Activated T-helper 1 cell treated with anti-CD3 and anti-CD28 coated beads, Interleukin-12 subunit alpha, Interleukin-12 subunit beta, Interleukin-2, Interleukin-4 antibody, amounts not matched to agents 30 ng/mL and 10 ng/mL and 1 ng/mL, durations not matched to agents 14 hours and 24 hours and 36 hours (primary cell): ENCODE measurements at regions not wholly inside any gene's neighbourhood (a gene's known extent, or its start where the extent isn't known, plus 50 kb on each side); places are given as distances from the start of the nearest gene placed in this dataset.

Source experiments
- DNase-seq: peaks from one replicate; pipeline ENCODE4 v3.0.0; 2021; ENCODE audit warnings: low spot score
- H3K27ac Mint-ChIP-seq: one replicate; pipeline ENCODE4 v1.8.0; 2021; ENCODE audit warnings: mild to moderate bottlenecking, mixed read lengths
- H3K27me3 Mint-ChIP-seq: one replicate; pipeline ENCODE4 v1.8.0; 2022; ENCODE audit warnings: mild to moderate bottlenecking, moderate library complexity, mixed read lengths; ENCODE audit not compliant: insufficient read depth
- H3K36me3 Mint-ChIP-seq: one replicate; pipeline ENCODE4 v1.8.0; 2021; ENCODE audit warnings: low read depth, mixed read lengths
- H3K4me1 Mint-ChIP-seq: one replicate; pipeline ENCODE4 v1.8.0; 2021; ENCODE audit warnings: low read depth, mixed read lengths
- H3K4me3 Mint-ChIP-seq: one replicate; pipeline ENCODE4 v1.8.0; 2021; ENCODE audit warnings: mild to moderate bottlenecking, moderate library complexity, mixed read lengths
- H3K9me3 Mint-ChIP-seq: one replicate; pipeline ENCODE4 v1.8.0; 2021; ENCODE audit warnings: mixed read lengths
- intact Hi-C: fragments of 100-400 bp; cut with micrococcal nuclease; formaldehyde crosslinking; loops from one replicate; pipeline ENCODE4 v1.15.1; 2024

- Mint-ChIP-seq H3K36me3 (no peaks in the 10 kb centered on the region), H3K27ac (no peak overlapping the region), H3K9me3 (peaks cover 7% of the 10 kb centered on the region), H3K4me3 (no peak overlapping the region), H3K4me1 (no peaks in the 10 kb centered on the region), H3K27me3 (no peaks in the 10 kb centered on the region)
- intact Hi-C loops = no loop called here
- no peak for DNase-seq
These were observed 794.7 kb downstream of the EFNB2 start for GRCh38 chr13:105740739-105741138.

- Mint-ChIP-seq H3K27me3 (no peaks in the 10 kb centered on the region), H3K4me1 (no peaks in the 10 kb centered on the region), H3K36me3 (no peaks in the 10 kb centered on the region), H3K27ac (no peak overlapping the region), H3K9me3 (no peaks in the 10 kb centered on the region), H3K4me3 (no peak overlapping the region)
- intact Hi-C loops = no loop called here
- DNase-seq = no peak
These were observed 797.8 kb downstream of the EFNB2 start for GRCh38 chr13:105737688-105738087.

GRCh38 chr13:105735281-105735680 is 800.2 kb downstream of the EFNB2 start:
- Mint-ChIP-seq H3K4me3 (no peak overlapping the region), H3K27ac (no peak overlapping the region), H3K9me3 (no peaks in the 10 kb centered on the region), H3K4me1 (no peaks in the 10 kb centered on the region), H3K36me3 (no peaks in the 10 kb centered on the region), H3K27me3 (no peaks in the 10 kb centered on the region)
- intact Hi-C loops = no loop called here
- DNase-seq = no peak

- Mint-ChIP-seq H3K36me3 (no peaks in the 10 kb centered on the region), H3K4me3 (no peak overlapping the region), H3K27ac (no peak overlapping the region), H3K27me3 (no peaks in the 10 kb centered on the region), H3K9me3 (no peaks in the 10 kb centered on the region), H3K4me1 (no peaks in the 10 kb centered on the region)
- intact Hi-C loops = no loop called here
- no peak for DNase-seq
These were observed 802.5 kb downstream of the EFNB2 start for GRCh38 chr13:105732806-105733529.

GRCh38 chr13:105725887-105726286 is 809.6 kb downstream of the EFNB2 start:
- Mint-ChIP-seq H3K36me3 (no peaks in the 10 kb centered on the region), H3K27ac (no peak overlapping the region), H3K4me1 (no peaks in the 10 kb centered on the region), H3K9me3 (no peaks in the 10 kb centered on the region), H3K4me3 (no peak overlapping the region), H3K27me3 (no peaks in the 10 kb centered on the region)
- intact Hi-C loops = no loop called here
- no peak for DNase-seq

- Mint-ChIP-seq H3K27ac (no peak overlapping the region), H3K27me3 (no peaks in the 10 kb centered on the region), H3K4me3 (no peak overlapping the region), H3K9me3 (no peaks in the 10 kb centered on the region), H3K36me3 (no peaks in the 10 kb centered on the region), H3K4me1 (no peaks in the 10 kb centered on the region)
- intact Hi-C loops = no loop called here
- no peak for DNase-seq
These were observed 814.4 kb downstream of the EFNB2 start for GRCh38 chr13:105721016-105721415.

GRCh38 chr13:105719859-105720258 is 815.6 kb downstream of the EFNB2 start:
- H3K4me3 Mint-ChIP-seq = no peak overlapping the region
- intact Hi-C loops = no loop called here
- H3K27ac Mint-ChIP-seq = no peak overlapping the region

GRCh38 chr13:105709181-105709580 is 826.3 kb downstream of the EFNB2 start:
- no peak for DNase-seq
- no peak overlapping the region for H3K4me3 Mint-ChIP-seq
- H3K9me3 Mint-ChIP-seq = no peaks in the 10 kb centered on the region
- no peak overlapping the region for H3K27ac Mint-ChIP-seq
- no peaks in the 10 kb centered on the region for H3K27me3 Mint-ChIP-seq
- H3K36me3 Mint-ChIP-seq = no peaks in the 10 kb centered on the region
- intact Hi-C loops = no loop called here
- H3K4me1 Mint-ChIP-seq = no peaks in the 10 kb centered on the region

More at GRCh38 chr13:105719859-105720258, 815.6 kb downstream of the EFNB2 start:
- no peaks in the 10 kb centered on the region for H3K4me1 Mint-ChIP-seq
- H3K9me3 Mint-ChIP-seq = no peaks in the 10 kb centered on the region
- DNase-seq = no peak
- no peaks in the 10 kb centered on the region for H3K27me3 Mint-ChIP-seq
- no peaks in the 10 kb centered on the region for H3K36me3 Mint-ChIP-seq

GRCh38 chr13:105703843-105704242 is 831.6 kb downstream of the EFNB2 start:
- no peak overlapping the region for H3K27ac Mint-ChIP-seq
- intact Hi-C loops = no loop called here
- no peaks in the 10 kb centered on the region for H3K4me1 Mint-ChIP-seq

GRCh38 chr13:105702441-105702840 is 833.0 kb downstream of the EFNB2 start:
- intact Hi-C loops = no loop called here
- no peaks in the 10 kb centered on the region for H3K4me1 Mint-ChIP-seq
- no peak overlapping the region for H3K27ac Mint-ChIP-seq
- peaks cover 7% of the 10 kb centered on the region for H3K9me3 Mint-ChIP-seq
- H3K36me3 Mint-ChIP-seq = no peaks in the 10 kb centered on the region
- no peaks in the 10 kb centered on the region for H3K27me3 Mint-ChIP-seq
- DNase-seq = no peak
- H3K4me3 Mint-ChIP-seq = no peak overlapping the region

More at GRCh38 chr13:105703843-105704242, 831.6 kb downstream of the EFNB2 start:
- Mint-ChIP-seq H3K9me3 (peaks cover 7% of the 10 kb centered on the region), H3K4me3 (no peak overlapping the region), H3K36me3 (no peaks in the 10 kb centered on the region), H3K27me3 (no peaks in the 10 kb centered on the region)
- DNase-seq = no peak

GRCh38 chr13:105692769-105693168 is 842.7 kb downstream of the EFNB2 start:
- Mint-ChIP-seq H3K36me3 (no peaks in the 10 kb centered on the region), H3K4me1 (no peaks in the 10 kb centered on the region), H3K27me3 (no peaks in the 10 kb centered on the region), H3K9me3 (no peaks in the 10 kb centered on the region), H3K4me3 (no peak overlapping the region), H3K27ac (no peak overlapping the region)
- DNase-seq = no peak
- intact Hi-C loops = no loop called here

- Mint-ChIP-seq H3K36me3 (no peaks in the 10 kb centered on the region), H3K4me1 (no peaks in the 10 kb centered on the region), H3K27ac (no peak overlapping the region), H3K4me3 (no peak overlapping the region), H3K9me3 (no peaks in the 10 kb centered on the region), H3K27me3 (no peaks in the 10 kb centered on the region)
- intact Hi-C loops = no loop called here
- no peak for DNase-seq
These were observed 851.2 kb downstream of the EFNB2 start for GRCh38 chr13:105684216-105684615.

GRCh38 chr13:105679838-105680237 is 855.6 kb downstream of the EFNB2 start:
- no peak for DNase-seq
- Mint-ChIP-seq H3K9me3 (no peaks in the 10 kb centered on the region), H3K27me3 (no peaks in the 10 kb centered on the region), H3K4me3 (no peak overlapping the region), H3K36me3 (no peaks in the 10 kb centered on the region), H3K4me1 (no peaks in the 10 kb centered on the region), H3K27ac (no peak overlapping the region)
- intact Hi-C loops = no loop called here

GRCh38 chr13:105678072-105678471 is 857.4 kb downstream of the EFNB2 start:
- DNase-seq = no peak
- intact Hi-C loops = no loop called here
- H3K27me3 Mint-ChIP-seq = no peaks in the 10 kb centered on the region
- H3K9me3 Mint-ChIP-seq = no peaks in the 10 kb centered on the region
- H3K27ac Mint-ChIP-seq = no peak overlapping the region
- H3K4me1 Mint-ChIP-seq = no peaks in the 10 kb centered on the region
- no peaks in the 10 kb centered on the region for H3K36me3 Mint-ChIP-seq
- H3K4me3 Mint-ChIP-seq = no peak overlapping the region
